Gastroesophageal sphincter (tissue), 3 donors: ENCODE measurements at regions not wholly inside any gene's neighbourhood (a gene's known extent, or its start where the extent isn't known, plus 50 kb on each side); places are given as distances from the start of the nearest gene placed in this dataset.

Experiments used
- CTCF ChIP-seq, 4 experiments: fragments of 200-600 bp in 2 of 4; fragments of 450-650 bp in 2 of 4; sonication (generic) in 1 of 4; IDR thresholded peaks; one replicate each; pipeline ENCODE4 v1.5.1; 2017 to 2019; ENCODE audit warnings: antibody characterized with exemption in 4 of 4, mild to moderate bottlenecking in 2 of 4, moderate library complexity in 2 of 4
- EP300 ChIP-seq: sonication (generic); formaldehyde crosslinking; IDR thresholded peaks from one replicate; pipeline ENCODE4 v1.6.1; 2017; ENCODE audit warnings: antibody characterized with exemption, mild to moderate bottlenecking
- POLR2A ChIP-seq, 2 donors: fragments of 450-650 bp; IDR thresholded peaks; one replicate each; pipeline ENCODE4 v1.6.1; 2017; ENCODE audit warnings: antibody characterized with exemption in 2 of 2, mild to moderate bottlenecking in 2 of 2, moderate library complexity in 1 of 2
- POLR2AphosphoS5 ChIP-seq: sonication (generic); formaldehyde crosslinking; IDR thresholded peaks from one replicate; pipeline ENCODE4 v1.6.1; 2017; ENCODE audit warnings: antibody characterized with exemption

- TF ChIP-seq POLR2A (IDR thresholded peaks at IDR 0.05) (no peak), CTCF (IDR thresholded peaks at IDR 0.05) (no peak), POLR2AphosphoS5 (peak; percentile 33), EP300 (no peak)
Measured at GRCh38 chrX:3184176-3184930, 143.1 kb downstream of the ARSF start.
